ENCODE measurements at regions not wholly inside any gene's neighbourhood (a gene's known extent, or its start where the extent isn't known, plus 50 kb on each side); places are given as distances from the start of the nearest gene placed in this dataset.
"Not testable (repeated sequence)": the region's sequence is repeated elsewhere in the genome, so short reads cannot be mapped to it uniquely, and the experiment has no call there.

GRCh38 chr4:42282081-42282901 is 115.0 kb upstream of the SHISA3 start:
- ChIA-PET CTCF (interaction anchor here (0.6 to 1.5 kb wide), 8 partner anchors 10 to 239 kb away, joined by 3 to 4 read pairs (median 3); no protein-coding TSS in a partner anchor), POLR2A (no interaction called here)
- DNase-seq (ENCODE audit: extremely low spot score): peak; percentile 73
- TF ChIP-seq HDGF (IDR thresholded peaks at IDR 0.05; ENCODE audit: borderline replicate concordance): no peak
- no peak for TF ChIP-seq PKNOX1 (IDR thresholded peaks at IDR 0.05)
- no peak for TF ChIP-seq LEF1 (IDR thresholded peaks at IDR 0.05; ENCODE audit: borderline replicate concordance)
- no peak for TF ChIP-seq TARDBP (IDR thresholded peaks at IDR 0.05)
- TF ChIP-seq SP1 (IDR thresholded peaks at IDR 0.05): no peak
- no peak for TF ChIP-seq BHLHE40 (IDR thresholded peaks at IDR 0.05; ENCODE audit: borderline replicate concordance)
- no peak for TF ChIP-seq ZNF384 (IDR thresholded peaks at IDR 0.05)
- no peak for TF ChIP-seq FOXM1 (IDR thresholded peaks at IDR 0.05; ENCODE audit: borderline replicate concordance)

- TF ChIP-seq FOXA1 (IDR thresholded peaks at IDR 0.05): no peak
- no peak for TF ChIP-seq TARDBP (IDR thresholded peaks at IDR 0.05)
- no peak for TF ChIP-seq ELF4 (IDR thresholded peaks at IDR 0.05)
- no peak for TF ChIP-seq HDGF (IDR thresholded peaks at IDR 0.05; ENCODE audit: borderline replicate concordance)
- no peak for TF ChIP-seq FOXM1 (IDR thresholded peaks at IDR 0.05; ENCODE audit: borderline replicate concordance)
- no peak for TF ChIP-seq ARNT (IDR thresholded peaks at IDR 0.05)
- ChIA-PET POLR2A (no interaction called here), CTCF (interaction anchor here (1.6 kb wide), 1 partner anchor 236 kb away, joined by 9 read pairs; no protein-coding TSS in a partner anchor)
- DNase-seq (ENCODE audit: extremely low spot score): no peak
Observed at GRCh38 chr4:42284030-42284429, 113.3 kb upstream of the SHISA3 start.

- POLR2A ChIA-PET; CTCF ChIA-PET; DNase-seq (ENCODE audit: extremely low spot score): not testable (repeated sequence)
Observed at GRCh38 chr4:42288876-42289275, 108.4 kb upstream of the SHISA3 start.

GRCh38 chr4:42292192-42292591 is 105.1 kb upstream of the SHISA3 start:
- CTCF ChIA-PET; DNase-seq (ENCODE audit: extremely low spot score); POLR2A ChIA-PET: not testable (repeated sequence)

- no peak for DNase-seq (ENCODE audit: extremely low spot score)
- TF ChIP-seq ZNF384 (IDR thresholded peaks at IDR 0.05) (no peak), ELF4 (IDR thresholded peaks at IDR 0.05) (no peak), SP1 (IDR thresholded peaks at IDR 0.05) (no peak), ARNT (IDR thresholded peaks at IDR 0.05) (no peak), SUZ12 (IDR thresholded peaks at IDR 0.05) (no peak), FOXA1 (IDR thresholded peaks at IDR 0.05) (no peak), FOXM1 (IDR thresholded peaks at IDR 0.05; ENCODE audit: borderline replicate concordance) (no peak), LEF1 (IDR thresholded peaks at IDR 0.05; ENCODE audit: borderline replicate concordance) (no peak), NFRKB (IDR thresholded peaks at IDR 0.05) (no peak), L3MBTL2 (conservative IDR thresholded peaks at IDR 0.05) (no peak), FOXK2 (IDR thresholded peaks at IDR 0.05) (no peak), HDGF (IDR thresholded peaks at IDR 0.05; ENCODE audit: borderline replicate concordance) (no peak), CTBP1 (IDR thresholded peaks at IDR 0.05; ENCODE audit: borderline replicate concordance) (no peak), TARDBP (IDR thresholded peaks at IDR 0.05) (no peak), PKNOX1 (IDR thresholded peaks at IDR 0.05) (no peak), BHLHE40 (IDR thresholded peaks at IDR 0.05; ENCODE audit: borderline replicate concordance) (no peak)
- POLR2A ChIA-PET: no interaction called here
- CTCF ChIA-PET: no interaction called here
Observed at GRCh38 chr4:42293967-42294813, 103.1 kb upstream of the SHISA3 start.

GRCh38 chr4:42296196-42296595 is 101.1 kb upstream of the SHISA3 start:
- POLR2A ChIA-PET: no interaction called here
- no peak for DNase-seq (ENCODE audit: extremely low spot score)

More at GRCh38 chr4:42296196-42296595, 101.1 kb upstream of the SHISA3 start:
- CTCF ChIA-PET: no interaction called here
- TF ChIP-seq ELF4 (IDR thresholded peaks at IDR 0.05) (no peak), TARDBP (IDR thresholded peaks at IDR 0.05) (no peak), ZNF384 (IDR thresholded peaks at IDR 0.05) (no peak), LEF1 (IDR thresholded peaks at IDR 0.05; ENCODE audit: borderline replicate concordance) (no peak), FOXM1 (IDR thresholded peaks at IDR 0.05; ENCODE audit: borderline replicate concordance) (no peak), SUZ12 (IDR thresholded peaks at IDR 0.05) (no peak), HDGF (IDR thresholded peaks at IDR 0.05; ENCODE audit: borderline replicate concordance) (no peak), PKNOX1 (IDR thresholded peaks at IDR 0.05) (no peak), BHLHE40 (IDR thresholded peaks at IDR 0.05; ENCODE audit: borderline replicate concordance) (no peak), CTBP1 (IDR thresholded peaks at IDR 0.05; ENCODE audit: borderline replicate concordance) (no peak), FOXK2 (IDR thresholded peaks at IDR 0.05) (no peak), ARNT (IDR thresholded peaks at IDR 0.05) (no peak), NFRKB (IDR thresholded peaks at IDR 0.05) (no peak), FOXA1 (IDR thresholded peaks at IDR 0.05) (no peak), L3MBTL2 (conservative IDR thresholded peaks at IDR 0.05) (no peak), SP1 (IDR thresholded peaks at IDR 0.05) (no peak)
